DMS79 treated with DMSO at 0.1 percent for 48 hours (cell line): ENCODE measurements at regions not wholly inside any gene's neighbourhood (a gene's known extent, or its start where the extent isn't known, plus 50 kb on each side); places are given as distances from the start of the nearest gene placed in this dataset.
"Not testable (repeated sequence)": the region's sequence is repeated elsewhere in the genome, so short reads cannot be mapped to it uniquely, and the experiment has no call there.

ENCODE experiments used
- DNase-seq: peaks from one replicate; lab custom pipeline; 2025; lab: John Stamatoyannopoulos, UW

GRCh38 chr7:131961054-131961680 lies 404.7 kb upstream of the PODXL start:
- DNase-seq: peak; percentile 81

DNA sequence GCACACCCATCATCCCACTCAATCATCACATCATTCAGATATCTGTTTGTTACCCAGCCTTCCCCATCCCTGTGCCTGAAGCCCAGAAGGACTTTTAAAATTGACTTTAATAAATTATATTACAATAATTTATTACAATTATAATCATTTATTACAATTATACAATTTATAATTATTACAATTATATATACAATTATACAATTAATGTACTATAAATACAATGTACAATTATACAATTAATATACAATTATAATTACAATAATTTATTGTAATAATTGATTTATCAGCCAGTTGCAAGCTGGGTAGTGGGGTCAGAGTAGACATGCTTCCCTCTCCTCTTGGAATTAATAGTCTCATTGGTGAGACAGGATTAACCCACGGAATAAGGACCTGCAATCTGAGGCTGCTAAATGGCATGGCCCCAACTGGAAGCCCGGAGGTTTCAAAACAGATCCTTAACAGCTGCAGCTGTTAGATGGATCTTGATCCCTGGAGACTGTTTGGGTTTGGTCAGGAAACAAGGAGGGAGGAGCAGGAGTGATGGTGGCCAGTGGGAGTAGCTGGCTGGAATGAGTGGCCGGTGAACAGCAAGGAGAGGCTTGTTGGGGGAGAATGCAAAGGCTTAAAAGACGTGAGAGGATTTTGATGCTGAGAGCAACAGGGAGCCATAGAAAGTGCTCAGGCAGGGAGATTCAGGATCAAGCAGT lies 402.8 kb upstream of the PODXL start:
- DNase-seq: no peak

- peak; percentile 56 for DNase-seq
These were observed 401.1 kb upstream of the PODXL start for GRCh38 chr7:131957338-131958020.

DNA sequence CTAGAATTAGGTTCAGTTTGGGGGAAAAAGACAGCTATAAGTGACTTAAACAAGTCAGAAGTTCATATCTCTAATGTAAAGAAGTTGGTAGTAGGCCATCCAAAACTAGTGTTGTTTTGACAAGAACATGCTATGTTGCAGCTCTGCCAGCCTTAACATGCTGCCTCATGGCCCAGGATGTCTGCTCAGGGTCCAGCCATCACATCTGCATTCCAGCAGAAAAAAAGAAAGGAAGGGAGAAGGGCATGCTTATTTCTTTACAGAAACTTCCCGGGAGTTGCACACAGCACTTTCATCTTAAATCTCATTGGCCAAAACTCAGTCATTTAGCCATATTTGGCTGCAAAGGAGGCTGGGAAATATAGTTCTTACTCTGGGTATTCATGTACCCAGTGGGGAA lies 400.4 kb upstream of the PODXL start:
- no peak for DNase-seq

GRCh38 chr7:131955679-131956078 lies 399.3 kb upstream of the PODXL start:
- DNase-seq: no peak

- DNase-seq: no peak
These were observed 396.8 kb upstream of the PODXL start for GRCh38 chr7:131953184-131953583.

DNA sequence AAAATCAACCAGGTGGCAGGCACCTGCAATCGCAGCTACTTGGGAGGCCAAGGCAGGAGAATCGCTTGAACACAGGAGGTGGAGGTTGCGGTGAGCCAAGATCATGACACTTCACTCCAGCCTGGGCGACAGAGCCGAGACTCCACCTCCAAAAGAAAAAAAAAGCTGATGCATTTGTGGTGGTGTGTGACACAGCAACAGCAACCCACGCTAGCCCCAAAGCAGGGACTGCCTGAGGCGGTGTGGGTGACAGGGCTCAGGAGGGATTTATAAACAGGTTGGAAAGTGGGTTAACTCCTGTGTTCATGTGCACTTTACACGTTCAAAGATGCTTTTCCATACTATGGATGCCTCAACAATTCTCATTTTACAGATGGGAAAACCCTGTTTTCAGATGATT lies 395.9 kb upstream of the PODXL start:
- DNase-seq: no peak

DNA sequence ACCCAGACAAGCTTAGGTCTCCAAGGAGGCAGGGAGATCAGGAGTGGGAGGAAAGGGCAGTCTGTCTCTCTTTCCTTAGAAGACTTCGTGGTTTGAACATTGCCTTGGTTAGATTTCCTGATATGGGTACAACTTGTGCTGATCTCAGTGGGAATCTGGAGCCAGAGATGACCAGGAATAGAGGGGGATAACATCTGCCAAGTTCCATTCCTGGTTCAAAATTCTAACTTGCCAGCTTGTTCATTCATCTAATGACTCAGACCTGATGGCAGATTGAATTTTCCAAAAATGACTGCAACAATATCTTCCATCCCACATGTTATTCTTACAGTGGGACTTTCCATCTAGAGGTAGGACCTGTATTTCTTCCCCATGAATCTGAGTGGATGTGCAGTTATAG lies 394.3 kb upstream of the PODXL start:
- DNase-seq: no peak

DNA sequence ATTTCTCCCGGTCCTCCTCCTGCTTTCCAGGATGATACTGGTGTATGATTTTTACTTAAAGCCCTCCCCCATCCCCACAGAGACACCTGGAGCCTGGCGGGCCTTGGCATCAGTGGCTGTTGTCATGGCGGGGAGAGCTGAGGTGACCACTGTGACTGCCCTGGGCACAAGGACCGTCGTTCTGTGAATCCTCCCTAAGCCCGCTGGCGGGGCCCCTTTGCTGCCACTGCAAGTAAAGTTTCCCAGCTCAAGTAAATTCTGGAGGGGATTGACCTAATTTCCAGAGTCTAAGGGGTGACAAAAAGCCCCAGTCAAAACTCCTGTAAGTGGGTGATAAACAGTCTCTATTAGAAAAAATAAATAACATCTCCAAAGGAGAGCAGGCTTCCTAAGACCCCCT lies 393.2 kb upstream of the PODXL start:
- no peak for DNase-seq

GRCh38 chr7:131948434-131949053 lies 392.1 kb upstream of the PODXL start:
- DNase-seq: no peak

- DNase-seq: no peak
These were observed 391.2 kb upstream of the PODXL start for GRCh38 chr7:131947661-131948060.

DNA sequence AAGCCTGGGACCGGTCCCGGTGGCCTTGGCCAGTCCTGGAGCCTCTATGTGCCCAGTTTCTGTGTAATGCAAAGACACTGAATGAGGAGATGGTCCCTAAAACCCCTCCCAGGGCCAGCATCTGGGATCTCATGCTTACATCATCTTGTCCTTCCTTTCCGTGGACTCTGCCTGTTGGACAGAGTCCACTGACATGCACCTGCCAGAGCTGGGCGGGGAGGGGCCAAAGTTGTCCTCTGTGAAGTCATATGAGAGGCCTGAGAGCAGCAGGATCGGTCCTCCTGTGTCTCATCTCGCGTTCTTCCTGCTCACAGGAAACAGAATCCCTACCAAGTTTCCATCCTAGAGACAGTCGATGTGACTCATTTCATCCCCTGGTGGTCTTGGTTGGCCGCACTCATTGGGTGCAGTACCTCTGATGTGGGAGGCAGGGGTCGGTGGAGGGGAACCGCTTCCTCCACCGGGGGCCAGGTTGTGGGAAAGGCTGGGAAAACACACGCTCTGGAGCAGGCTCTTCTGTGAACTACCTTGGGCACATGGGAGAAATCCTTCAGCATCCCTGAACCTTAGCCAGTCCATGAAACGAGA lies 389.6 kb upstream of the PODXL start:
- no peak for DNase-seq

DNA sequence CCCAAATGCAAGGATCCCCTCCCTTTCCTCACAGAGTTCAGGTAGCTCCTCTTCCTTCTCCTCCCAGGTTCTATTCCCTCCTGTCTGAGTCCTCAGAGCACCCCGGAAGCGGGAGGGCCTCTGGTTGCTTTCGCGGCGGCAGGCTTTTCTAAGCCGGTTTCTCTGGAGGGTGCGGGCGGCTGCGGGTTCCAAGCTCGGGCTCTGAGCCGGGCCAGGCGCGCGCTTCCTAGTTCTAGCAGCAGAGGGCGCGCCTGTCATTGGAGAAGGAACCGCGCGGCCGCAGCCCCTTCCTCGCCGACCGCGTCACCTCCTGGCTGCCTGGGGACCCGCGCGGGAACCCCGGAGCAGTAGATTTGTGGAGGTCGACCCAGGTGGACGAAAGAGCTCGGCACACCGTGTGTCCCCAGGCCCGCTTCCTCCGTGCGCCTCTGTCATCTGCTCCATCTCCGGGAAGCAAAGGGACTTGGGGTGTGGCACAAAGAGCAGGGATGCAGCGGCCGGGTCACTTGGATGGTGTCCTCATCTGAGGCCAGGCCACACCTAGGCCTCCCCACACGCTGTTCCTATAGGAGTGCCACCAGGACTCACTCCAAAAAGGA lies 389.0 kb upstream of the PODXL start:
- peak; percentile 60 for DNase-seq

GRCh38 chr7:131944556-131945069 lies 388.2 kb upstream of the PODXL start:
- no peak for DNase-seq

GRCh38 chr7:131943646-131944045 lies 387.2 kb upstream of the PODXL start:
- DNase-seq: peak; percentile 97

DNA sequence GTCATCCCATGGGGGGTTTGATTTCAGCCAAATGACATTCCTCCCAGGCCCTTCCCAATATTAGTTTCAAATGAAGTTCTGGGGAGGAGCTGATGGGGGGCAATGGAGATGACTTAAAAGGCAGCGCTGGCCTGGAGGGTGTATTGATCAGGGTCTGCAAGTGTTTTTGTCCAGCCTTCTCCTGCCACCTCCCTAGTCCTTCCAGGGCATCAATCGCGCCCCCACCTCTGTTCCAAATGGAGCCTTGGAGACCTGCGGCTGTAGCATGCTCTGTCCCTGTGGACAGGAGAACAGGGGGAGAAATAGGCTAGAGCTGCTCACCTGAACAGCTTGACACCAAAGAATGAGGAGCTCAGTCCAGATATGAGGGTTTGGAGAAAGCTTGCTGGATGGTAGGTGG lies 386.8 kb upstream of the PODXL start:
- no peak for DNase-seq

- no peak for DNase-seq
These were observed 386.1 kb upstream of the PODXL start for GRCh38 chr7:131942287-131943150.

- no peak for DNase-seq
These were observed 384.9 kb upstream of the PODXL start for GRCh38 chr7:131941291-131941690.

DNA sequence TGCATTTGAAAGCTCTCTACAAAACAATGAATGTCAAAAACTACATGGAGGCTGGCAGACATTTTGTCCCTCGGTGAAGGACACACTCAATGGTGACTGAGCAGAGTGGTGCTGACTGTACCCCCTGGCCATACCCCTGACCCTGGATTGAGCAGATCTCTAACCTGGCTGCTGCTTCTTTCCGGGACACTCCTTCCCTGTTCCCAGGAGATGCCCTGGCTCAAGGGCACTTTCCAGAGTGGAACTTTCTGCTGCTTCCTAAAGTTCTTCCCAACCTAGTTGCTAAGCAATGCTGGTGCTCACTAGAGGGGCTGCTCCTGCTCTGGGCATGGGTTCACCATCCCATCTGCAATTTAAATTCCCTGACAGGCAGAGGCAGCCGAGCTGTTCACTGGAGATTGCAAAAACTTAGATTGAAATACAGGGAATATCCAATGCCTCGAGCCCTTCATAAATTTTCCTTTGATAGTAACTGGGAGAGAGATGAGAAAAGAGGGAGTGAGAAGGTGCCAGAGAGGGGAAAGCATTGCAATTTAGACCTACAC lies 384.3 kb upstream of the PODXL start:
- no peak for DNase-seq

DNA sequence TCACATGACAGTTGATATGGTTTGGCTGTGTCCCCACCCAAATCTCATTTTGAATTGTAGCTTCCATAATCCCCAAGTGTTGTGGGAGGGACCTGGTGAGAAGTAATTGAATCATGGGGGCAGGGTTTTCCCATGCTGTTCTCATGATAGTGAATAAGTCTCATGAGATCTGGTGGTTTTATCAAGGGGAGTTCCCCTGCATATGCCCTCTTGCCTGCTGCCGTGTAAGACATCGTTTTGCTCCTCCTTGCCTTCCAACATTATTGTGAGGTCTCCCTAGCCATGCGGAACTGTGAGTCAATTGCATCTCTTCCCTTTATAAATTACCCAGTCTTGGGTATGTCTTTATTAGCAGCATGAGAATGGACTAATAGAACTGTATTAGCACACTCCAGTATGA lies 382.4 kb upstream of the PODXL start:
- DNase-seq: not testable (repeated sequence)

DNA sequence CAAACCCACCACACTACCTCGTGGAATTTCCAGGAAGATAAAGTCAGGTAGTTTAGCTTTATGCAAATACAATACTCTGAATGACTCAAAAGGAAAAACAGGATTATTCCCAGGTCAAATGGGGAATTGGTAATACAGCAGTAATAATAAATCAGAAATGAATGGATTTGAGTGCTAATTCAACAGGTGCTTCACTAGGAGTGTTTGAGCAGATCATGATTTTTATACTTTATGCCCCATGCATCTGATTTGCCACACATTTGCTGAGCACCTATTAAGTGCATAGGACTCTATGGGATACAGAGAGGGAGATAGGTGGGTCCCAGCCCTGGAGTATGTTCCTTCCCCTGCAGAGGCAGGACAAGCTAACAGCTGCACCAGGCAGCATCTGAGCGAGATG lies 381.4 kb upstream of the PODXL start:
- no peak for DNase-seq
